RKO (cell line): ENCODE measurements at regions not wholly inside any gene's neighbourhood (a gene's known extent, or its start where the extent isn't known, plus 50 kb on each side); places are given as distances from the start of the nearest gene placed in this dataset.
"Not testable (repeated sequence)": the region's sequence is repeated elsewhere in the genome, so short reads cannot be mapped to it uniquely, and the experiment has no call there.

ENCODE experiments used
- DNase-seq: peaks from one replicate; pipeline ENCODE4 v3.0.0-alpha.2; 2016; ENCODE audit warnings: low spot score

DNA sequence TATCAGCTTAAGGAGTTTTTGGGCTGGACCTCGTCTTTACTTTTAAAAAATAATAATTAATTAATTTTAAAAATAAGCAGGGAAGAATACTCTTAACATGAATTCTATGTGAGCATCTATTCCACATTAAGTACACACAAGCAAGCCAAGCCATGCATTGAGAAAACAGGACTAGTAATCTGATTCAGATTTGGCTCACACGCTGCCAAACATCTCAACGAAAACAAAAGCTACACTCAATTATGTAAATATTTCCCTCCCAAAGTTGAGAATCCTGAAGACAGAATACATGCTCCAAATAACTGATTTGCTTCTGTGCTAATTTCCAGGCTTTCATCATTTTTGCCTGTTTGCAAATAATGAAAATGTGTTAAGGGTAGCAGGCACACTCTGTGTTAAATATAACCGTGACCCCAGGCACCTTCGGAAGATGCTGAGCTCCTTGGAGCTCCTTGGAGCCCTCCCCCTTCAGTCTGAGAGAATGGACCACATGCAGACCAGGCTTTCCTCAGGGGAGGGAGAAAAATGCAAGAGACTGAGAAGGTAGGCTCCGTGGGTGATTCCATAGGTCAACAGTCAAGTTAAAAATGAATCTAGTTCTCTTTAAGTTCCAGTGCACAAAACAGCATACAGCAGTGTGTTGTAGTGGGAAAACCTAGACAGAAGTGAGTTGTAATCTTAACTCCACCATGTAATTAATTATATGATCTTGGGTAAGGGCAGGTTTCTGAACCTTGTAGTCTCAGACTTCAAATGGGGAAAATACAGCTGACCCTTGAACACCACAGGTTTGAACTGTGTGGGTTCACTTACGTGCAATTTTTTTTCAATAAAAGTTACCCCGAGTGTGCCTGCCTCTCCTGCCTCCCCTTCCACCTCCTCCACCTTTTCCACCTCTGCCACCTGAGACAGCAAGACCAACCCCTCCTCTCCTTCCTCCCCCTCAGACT is 161.3 kb upstream of the RREB1 start:
- DNase-seq = no peak

GRCh38 chr6:6950373-6951145 is 157.2 kb upstream of the RREB1 start:
- no peak for DNase-seq

DNA sequence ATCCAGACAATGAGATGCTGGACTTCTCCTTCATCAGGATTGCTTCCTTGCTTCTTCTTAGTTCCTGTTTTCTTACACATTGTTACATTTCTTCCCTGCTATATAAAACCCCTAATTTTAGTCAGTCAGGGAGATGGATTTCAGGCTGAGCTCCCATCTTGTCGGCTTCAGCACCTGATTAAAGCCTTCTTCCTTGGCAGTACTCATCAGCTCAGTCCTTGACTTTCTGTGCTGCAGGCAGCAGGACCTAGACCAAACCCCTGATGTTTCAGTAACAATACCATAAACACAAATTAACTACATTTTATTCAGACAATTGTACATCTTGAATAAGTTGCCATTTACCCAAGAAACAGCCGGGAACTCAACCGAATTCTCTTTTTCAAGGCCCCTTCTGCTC is 156.4 kb upstream of the RREB1 start:
- no peak for DNase-seq

GRCh38 chr6:6952484-6952883 is 155.3 kb upstream of the RREB1 start:
- no peak for DNase-seq

GRCh38 chr6:6952927-6953326 is 154.8 kb upstream of the RREB1 start:
- DNase-seq = not testable (repeated sequence)

DNA sequence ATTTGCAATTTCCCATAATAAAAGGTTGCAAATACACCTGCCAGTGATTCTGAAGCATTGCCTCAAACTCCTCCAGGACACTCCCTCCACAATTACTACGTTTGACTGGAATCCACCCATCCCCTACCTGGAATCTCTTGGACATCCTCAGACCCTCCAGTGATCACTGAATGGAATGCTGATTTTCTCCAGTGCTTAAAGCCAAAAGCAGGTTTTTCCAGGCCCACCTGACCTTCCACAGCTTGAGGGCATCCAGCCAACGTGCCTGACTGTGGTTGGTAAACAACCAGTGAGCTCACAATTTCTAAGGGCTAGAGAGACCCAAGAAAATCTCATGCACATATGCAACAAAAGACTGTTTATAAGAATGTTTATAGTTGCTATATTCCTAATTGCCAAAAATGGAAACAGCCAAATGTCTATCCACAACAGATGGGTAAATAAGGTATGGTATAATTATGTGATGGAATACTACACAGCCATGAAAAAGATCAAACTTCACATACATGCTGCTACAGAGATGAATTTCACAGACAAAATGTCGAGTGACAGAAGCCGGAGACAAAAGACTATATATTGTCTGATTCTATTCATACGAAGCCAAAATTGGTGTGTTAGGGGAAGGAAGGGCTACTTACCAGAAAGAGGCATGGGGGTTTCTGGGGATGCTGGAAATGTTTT is 147.1 kb upstream of the RREB1 start:
- DNase-seq = no peak

DNA sequence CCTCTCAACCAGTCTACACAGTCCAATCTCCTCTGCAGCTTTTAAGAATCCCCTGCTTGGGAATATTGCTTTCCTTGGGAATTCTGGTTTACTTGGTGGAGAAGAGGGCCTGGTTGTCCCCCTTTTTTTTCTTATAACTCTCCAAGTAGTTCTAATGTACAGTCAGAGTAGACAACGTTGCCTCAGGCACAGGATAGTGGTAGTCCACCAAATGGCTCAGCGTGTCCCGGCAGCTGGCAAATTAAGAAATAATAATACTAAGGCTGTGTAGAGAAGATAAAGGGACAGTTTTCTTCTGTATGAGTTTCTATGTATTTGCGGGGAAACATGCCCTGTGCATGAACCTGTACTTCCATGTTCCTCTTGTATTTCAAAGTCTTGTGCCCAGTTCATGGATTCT is 145.7 kb upstream of the RREB1 start:
- no peak for DNase-seq

GRCh38 chr6:6962699-6963098 is 145.1 kb upstream of the RREB1 start:
- DNase-seq = no peak

DNA sequence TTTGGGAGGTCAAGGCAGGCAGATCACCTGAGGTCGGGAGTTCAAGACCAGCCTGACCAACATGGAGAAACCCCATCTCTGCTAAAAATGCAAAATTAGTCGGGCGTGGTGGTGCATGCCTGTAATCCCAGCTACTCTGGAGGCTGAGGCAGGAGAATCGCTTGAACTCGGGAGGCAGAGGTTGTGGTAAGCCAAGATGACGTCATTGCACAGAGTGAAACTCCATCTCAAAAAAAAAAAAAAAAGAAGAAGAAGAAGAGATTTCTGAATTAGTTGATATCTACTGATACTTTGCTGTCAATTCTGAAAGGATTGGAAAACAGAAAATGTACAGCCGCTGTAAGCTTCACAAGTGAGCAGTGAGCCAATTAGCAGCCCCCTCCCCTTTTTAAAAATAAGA is 144.4 kb upstream of the RREB1 start:
- DNase-seq = not testable (repeated sequence)

GRCh38 chr6:6964675-6965074 is 143.1 kb upstream of the RREB1 start:
- no peak for DNase-seq

DNA sequence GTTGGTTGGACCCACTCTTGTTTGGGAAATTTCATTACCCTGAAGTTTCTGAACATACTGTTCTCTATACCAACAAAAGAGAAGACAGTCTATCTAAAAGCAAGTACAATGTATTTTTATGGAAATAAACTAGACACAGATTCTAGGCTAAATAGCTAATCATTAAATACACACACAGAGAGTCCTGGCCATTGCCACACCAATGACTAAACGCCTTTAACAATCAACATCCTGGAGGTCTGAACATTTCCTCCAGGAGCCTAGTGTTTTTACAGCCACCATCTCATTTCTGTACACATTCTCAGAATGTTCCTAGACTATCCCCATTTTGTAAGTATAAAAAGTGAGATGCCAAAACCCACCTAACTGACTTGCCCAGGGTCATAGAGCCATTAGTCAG is 141.6 kb upstream of the RREB1 start:
- DNase-seq = no peak

DNA sequence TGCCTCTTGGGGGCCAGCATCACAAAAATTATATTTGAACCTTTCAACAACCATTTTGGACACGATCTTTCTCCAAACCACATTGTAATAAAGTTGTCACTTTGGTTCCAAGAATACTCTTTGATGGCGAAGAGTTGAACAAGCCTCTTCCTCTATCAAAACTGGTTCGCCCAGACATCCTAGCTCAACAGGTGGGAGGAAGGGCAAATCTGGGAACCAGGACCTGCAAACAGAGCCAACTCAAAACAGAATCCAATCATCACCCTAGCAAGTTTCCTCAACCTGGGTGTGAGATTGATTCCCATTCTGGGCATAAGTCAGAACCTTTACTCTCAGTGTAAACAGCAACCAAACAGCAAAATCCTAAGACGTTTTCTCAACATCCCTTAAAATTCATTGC is 141.2 kb upstream of the RREB1 start:
- DNase-seq = no peak

DNA sequence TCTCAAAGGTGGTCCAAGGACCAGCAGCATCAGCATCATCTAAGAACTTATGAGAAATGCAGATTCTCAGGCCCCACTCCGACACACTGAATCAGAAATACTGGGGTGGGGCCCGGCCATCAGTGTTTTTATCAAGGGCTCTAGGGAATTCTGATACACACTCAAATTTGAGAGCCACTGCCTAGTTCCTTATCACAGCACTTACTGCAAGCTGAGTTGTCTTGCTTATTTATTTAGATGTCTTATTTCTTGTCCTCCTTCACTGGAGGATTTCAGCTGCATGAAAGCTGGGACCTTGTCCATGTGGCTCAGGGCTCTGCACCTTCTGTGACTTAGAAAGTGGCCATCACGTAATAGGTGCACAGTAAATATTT is 139.4 kb upstream of the RREB1 start:
- no peak for DNase-seq

GRCh38 chr6:6968731-6969552 is 138.8 kb upstream of the RREB1 start:
- DNase-seq = no peak

GRCh38 chr6:6969761-6970223 is 138.0 kb upstream of the RREB1 start:
- DNase-seq = no peak

GRCh38 chr6:6970851-6971250 is 136.9 kb upstream of the RREB1 start:
- DNase-seq = no peak

DNA sequence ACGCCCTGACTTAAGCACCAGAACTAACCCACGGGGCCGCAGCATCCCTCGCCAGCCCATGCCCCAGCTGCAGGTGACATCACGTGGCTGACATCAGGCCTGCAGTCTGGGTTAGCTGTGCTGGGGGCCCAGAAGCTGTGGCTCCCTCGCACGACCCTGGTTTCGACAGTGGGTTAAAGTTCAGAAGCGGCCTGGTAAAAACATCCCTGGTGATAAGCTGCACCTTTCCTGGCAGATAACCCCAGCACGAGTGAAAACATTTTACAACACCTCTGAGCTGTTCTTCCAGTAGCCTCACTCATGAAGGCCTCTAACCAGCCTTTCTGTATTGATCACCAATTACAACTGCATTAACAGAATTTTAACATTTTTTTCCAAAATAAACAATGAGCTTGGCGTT is 136.4 kb upstream of the RREB1 start:
- DNase-seq = no peak

GRCh38 chr6:6972456-6972855 is 135.3 kb upstream of the RREB1 start:
- DNase-seq = no peak

- no peak for DNase-seq
Observed at GRCh38 chr6:6973721-6974120, 134.0 kb upstream of the RREB1 start.

- DNase-seq = no peak
Observed at GRCh38 chr6:6975459-6976111, 132.2 kb upstream of the RREB1 start.

DNA sequence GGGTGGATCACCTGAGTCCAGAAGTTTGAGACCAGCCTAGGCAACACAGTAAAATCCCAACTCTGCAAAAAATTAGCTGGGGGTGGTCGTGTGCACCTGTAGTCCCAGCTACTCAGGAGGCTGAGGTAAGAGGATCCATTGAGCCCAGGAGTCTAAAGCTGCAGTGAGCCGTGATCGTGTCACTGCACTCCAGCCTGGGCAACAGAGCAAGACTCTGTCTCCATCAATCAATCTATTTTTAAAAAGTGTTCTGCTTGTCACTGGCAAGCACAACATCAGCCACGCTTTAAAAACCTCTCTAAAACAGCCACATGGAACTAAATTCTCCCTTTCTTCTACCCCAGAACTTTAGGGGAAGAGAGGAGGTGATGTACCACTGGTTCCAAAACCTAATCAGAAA is 131.6 kb upstream of the RREB1 start:
- no peak for DNase-seq
